ENCODE measurements at regions not wholly inside any gene's neighbourhood (a gene's known extent, or its start where the extent isn't known, plus 50 kb on each side); places are given as distances from the start of the nearest gene placed in this dataset.

DNA sequence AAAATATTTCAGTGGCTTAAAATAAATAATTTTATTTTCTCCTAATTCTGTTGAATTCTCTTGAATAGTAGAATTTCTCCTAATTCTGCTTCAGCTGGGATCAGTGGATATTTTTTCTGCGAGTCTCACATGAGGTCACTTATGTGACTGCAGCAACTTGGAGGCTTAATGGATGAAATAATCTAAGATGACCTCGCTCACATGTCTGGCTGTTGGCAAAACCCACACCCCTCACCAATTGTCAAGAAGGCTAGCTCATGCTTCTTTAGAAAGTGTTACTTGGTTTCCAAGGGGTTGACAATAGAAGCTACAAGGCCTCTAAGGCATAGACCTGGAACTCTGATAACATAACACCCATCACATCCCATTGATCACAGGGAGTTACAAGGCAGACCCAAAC, 156.9 kb upstream of the DPYD start:
- CTCF ChIA-PET: no interaction called here
- H3K9me3 ChIP-seq (ENCODE audit: low read length): no peaks in the 10 kb centered on the region
- H3K27ac ChIP-seq (ENCODE audit: low read length): no peak overlapping the region
- no peak overlapping the region for H3K4me3 ChIP-seq (ENCODE audit: low read length)
- no peaks in the 10 kb centered on the region for H3F3A ChIP-seq (ENCODE audit: low read length, unreplicated experiment)
- no peaks in the 10 kb centered on the region for H3K36me3 ChIP-seq (ENCODE audit: low read depth, low read length)
- H2AFZ ChIP-seq (ENCODE audit: low read length): no peak overlapping the region
- H3K9me2 ChIP-seq (replicated peaks; ENCODE audit: low read length): no peaks in the 10 kb centered on the region
- POLR2A ChIA-PET (ENCODE audit: unreplicated experiment): no interaction called here
- H3K27me3 ChIP-seq (ENCODE audit: low read length): no peaks in the 10 kb centered on the region
- no peak overlapping the region for H3K4me2 ChIP-seq (ENCODE audit: low read length)
- no peaks in the 10 kb centered on the region for H4K20me1 ChIP-seq (ENCODE audit: low read length)
- H3K9ac ChIP-seq (ENCODE audit: low read length): no peak overlapping the region
- ATAC-seq (no peak), DNase-seq (no peak)
- TF ChIP-seq EZH2 (IDR thresholded peaks at IDR 0.05; ENCODE audit: low read length, unreplicated experiment): no peak
- TF ChIP-seq, protein P1, sequence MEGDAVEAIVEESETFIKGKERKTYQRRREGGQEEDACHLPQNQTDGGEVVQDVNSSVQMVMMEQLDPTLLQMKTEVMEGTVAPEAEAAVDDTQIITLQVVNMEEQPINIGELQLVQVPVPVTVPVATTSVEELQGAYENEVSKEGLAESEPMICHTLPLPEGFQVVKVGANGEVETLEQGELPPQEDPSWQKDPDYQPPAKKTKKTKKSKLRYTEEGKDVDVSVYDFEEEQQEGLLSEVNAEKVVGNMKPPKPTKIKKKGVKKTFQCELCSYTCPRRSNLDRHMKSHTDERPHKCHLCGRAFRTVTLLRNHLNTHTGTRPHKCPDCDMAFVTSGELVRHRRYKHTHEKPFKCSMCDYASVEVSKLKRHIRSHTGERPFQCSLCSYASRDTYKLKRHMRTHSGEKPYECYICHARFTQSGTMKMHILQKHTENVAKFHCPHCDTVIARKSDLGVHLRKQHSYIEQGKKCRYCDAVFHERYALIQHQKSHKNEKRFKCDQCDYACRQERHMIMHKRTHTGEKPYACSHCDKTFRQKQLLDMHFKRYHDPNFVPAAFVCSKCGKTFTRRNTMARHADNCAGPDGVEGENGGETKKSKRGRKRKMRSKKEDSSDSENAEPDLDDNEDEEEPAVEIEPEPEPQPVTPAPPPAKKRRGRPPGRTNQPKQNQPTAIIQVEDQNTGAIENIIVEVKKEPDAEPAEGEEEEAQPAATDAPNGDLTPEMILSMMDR (conservative IDR thresholded peaks at IDR 0.05; ENCODE audit: low read depth, low read length): no peak
- intact Hi-C loops (cut with micrococcal nuclease): no loop called here
- no TSS peak for BruUV-seq (replicated peaks)
- H3K79me2 ChIP-seq (ENCODE audit: low read length): no peaks in the 10 kb centered on the region
- peaks cover 6% of the 10 kb centered on the region; the same call in 1 of the 2 replicates for H3K4me1 ChIP-seq (ENCODE audit: insufficient read depth, low read length)

DNA sequence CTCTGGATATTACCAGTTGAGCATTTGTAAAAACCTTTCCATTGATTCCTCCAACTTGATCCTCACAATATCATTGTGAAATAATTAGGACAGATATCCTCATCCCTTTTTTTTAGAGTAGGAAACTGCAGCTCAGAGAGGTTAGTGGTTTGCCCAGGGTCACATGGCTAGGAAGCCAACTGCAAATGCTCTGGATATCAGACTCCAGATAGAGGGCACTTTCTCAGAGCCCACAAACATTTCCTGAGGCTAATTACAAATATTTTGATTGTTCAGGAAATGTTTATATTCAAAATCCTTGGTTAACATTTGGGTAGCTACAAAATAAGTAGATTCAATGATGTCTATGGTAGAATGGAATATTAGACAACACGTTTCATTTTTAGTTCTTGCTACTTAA, 154.8 kb upstream of the DPYD start:
- no peak for ATAC-seq
- no TSS peak for BruUV-seq (replicated peaks)
- DNase-seq: no peak
- intact Hi-C loops (cut with micrococcal nuclease): no loop called here
- no peak overlapping the region for H3K27ac ChIP-seq (ENCODE audit: low read length)
- TF ChIP-seq, protein P1 (conservative IDR thresholded peaks at IDR 0.05; ENCODE audit: low read depth, low read length): no peak
- TF ChIP-seq EZH2 (IDR thresholded peaks at IDR 0.05; ENCODE audit: low read length, unreplicated experiment): no peak
- no peak for TF ChIP-seq EZH2phosphoT487 (IDR thresholded peaks at IDR 0.05; ENCODE audit: borderline replicate concordance, low read length)
- H4K20me1 ChIP-seq (ENCODE audit: low read length): no peaks in the 10 kb centered on the region
- peaks cover 22% of the 10 kb centered on the region for H3K4me1 ChIP-seq (ENCODE audit: insufficient read depth, low read length)
- H3K79me2 ChIP-seq (ENCODE audit: low read length): no peaks in the 10 kb centered on the region
- no peaks in the 10 kb centered on the region for H3K36me3 ChIP-seq (ENCODE audit: low read depth, low read length)
- H3K9me2 ChIP-seq (replicated peaks; ENCODE audit: low read length): no peaks in the 10 kb centered on the region
- no peak overlapping the region for H3K4me3 ChIP-seq (ENCODE audit: low read length)
- H3K9me3 ChIP-seq (ENCODE audit: low read length): no peaks in the 10 kb centered on the region
- ChIA-PET CTCF (no interaction called here), POLR2A (ENCODE audit: unreplicated experiment) (no interaction called here)
- no peak overlapping the region for H2AFZ ChIP-seq (ENCODE audit: low read length)
- H3K27me3 ChIP-seq (ENCODE audit: low read length): no peaks in the 10 kb centered on the region
- no peak overlapping the region for H3K9ac ChIP-seq (ENCODE audit: low read length)
- no peaks in the 10 kb centered on the region for H3F3A ChIP-seq (ENCODE audit: low read length, unreplicated experiment)
- no peak overlapping the region for H3K4me2 ChIP-seq (ENCODE audit: low read length)

DNA sequence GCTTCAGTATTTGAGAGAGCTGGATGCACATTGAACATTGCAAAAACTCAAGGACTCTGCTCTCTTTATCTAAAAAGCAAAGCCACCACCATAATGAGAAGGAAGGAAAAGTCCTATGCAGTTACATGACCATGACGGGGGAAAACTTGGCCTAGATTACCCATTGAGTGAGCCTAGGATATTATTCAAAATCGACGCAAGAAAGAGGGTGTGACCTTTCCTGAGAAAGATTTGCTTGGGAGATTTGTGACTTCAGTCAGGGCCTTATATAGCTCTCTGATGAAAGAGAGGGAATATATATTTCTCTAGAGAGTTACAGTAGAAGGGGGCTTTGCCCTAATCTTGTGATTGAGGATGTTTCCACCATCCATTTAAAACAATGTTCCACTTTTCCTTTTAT, 153.0 kb upstream of the DPYD start:
- POLR2A ChIA-PET (ENCODE audit: unreplicated experiment): no interaction called here
- Histone ChIP-seq H3K79me2 (ENCODE audit: low read length) (no peaks in the 10 kb centered on the region), H3K36me3 (ENCODE audit: low read depth, low read length) (no peaks in the 10 kb centered on the region), H2AFZ (ENCODE audit: low read length) (no peak overlapping the region), H3K27ac (ENCODE audit: low read length) (no peak overlapping the region), H3K27me3 (ENCODE audit: low read length) (no peaks in the 10 kb centered on the region), H3K4me3 (ENCODE audit: low read length) (no peak overlapping the region), H3F3A (ENCODE audit: low read length, unreplicated experiment) (no peaks in the 10 kb centered on the region), H3K4me1 (ENCODE audit: insufficient read depth, low read length) (peaks cover 21% of the 10 kb centered on the region), H3K9me2 (replicated peaks; ENCODE audit: low read length) (no peaks in the 10 kb centered on the region), H4K20me1 (ENCODE audit: low read length) (no peaks in the 10 kb centered on the region), H3K4me2 (ENCODE audit: low read length) (no peak overlapping the region), H3K9ac (ENCODE audit: low read length) (no peak overlapping the region), H3K9me3 (ENCODE audit: low read length) (no peaks in the 10 kb centered on the region)
- TF ChIP-seq EZH2phosphoT487 (IDR thresholded peaks at IDR 0.05; ENCODE audit: borderline replicate concordance, low read length) (no peak), EZH2 (IDR thresholded peaks at IDR 0.05; ENCODE audit: low read length, unreplicated experiment) (no peak)
- TF ChIP-seq, protein P1 (conservative IDR thresholded peaks at IDR 0.05; ENCODE audit: low read depth, low read length): no peak
- DNase-seq (no peak), ATAC-seq (no peak)
- CTCF ChIA-PET: no interaction called here
- BruUV-seq (replicated peaks): no TSS peak
- intact Hi-C loops (cut with micrococcal nuclease): no loop called here
